IMR-90 (cell line): ENCODE measurements at regions not wholly inside any gene's neighbourhood (a gene's known extent, or its start where the extent isn't known, plus 50 kb on each side); places are given as distances from the start of the nearest gene placed in this dataset.

ENCODE experiments used
- CEBPB ChIP-seq: IDR thresholded peaks from 2 replicates; pipeline ENCODE4 v1.6.1; 2012; ENCODE audit warnings: low read depth, low read length, improper control_type of control experiment
- CHD1 ChIP-seq: IDR thresholded peaks from 2 replicates; pipeline ENCODE4 v1.6.1; 2012; ENCODE audit warnings: low read depth, low read length, improper control_type of control experiment
- FOS ChIP-seq: fragments of 150-350 bp; IDR thresholded peaks from 2 replicates; pipeline ENCODE4 v1.6.1; 2016; ENCODE audit warnings: low read depth, low read length
- MAFK ChIP-seq: IDR thresholded peaks from 2 replicates; pipeline ENCODE4 v1.6.1; 2012; ENCODE audit warnings: low read depth, low read length, improper control_type of control experiment
- MAZ ChIP-seq: IDR thresholded peaks from 2 replicates; pipeline ENCODE4 v1.6.1; 2012; ENCODE audit warnings: low read depth, mild to moderate bottlenecking, low read length, improper control_type of control experiment, moderate library complexity, borderline replicate concordance
- MXI1 ChIP-seq: IDR thresholded peaks from 2 replicates; pipeline ENCODE4 v1.6.1; 2012; ENCODE audit warnings: low read depth, mild to moderate bottlenecking, low read length, moderate library complexity, borderline replicate concordance
- POLR2A ChIP-seq: IDR thresholded peaks from 2 replicates; pipeline ENCODE4 v1.6.1; 2012; ENCODE audit warnings: mild to moderate bottlenecking, low read depth, low read length
- RAD21 ChIP-seq: IDR thresholded peaks from 2 replicates; pipeline ENCODE4 v1.6.1; 2012; ENCODE audit warnings: low read length, improper control_type of control experiment
- RCOR1 ChIP-seq: IDR thresholded peaks from 2 replicates; pipeline ENCODE4 v1.6.1; 2012; ENCODE audit warnings: mild to moderate bottlenecking, low read length, improper control_type of control experiment; ENCODE audit not compliant: insufficient replicate concordance
- RFX5 ChIP-seq: IDR thresholded peaks from 2 replicates; pipeline ENCODE4 v1.8.0; 2012; ENCODE audit warnings: low read depth, mild to moderate bottlenecking, low read length, moderate library complexity
- SMC3 ChIP-seq: fragments of 150-350 bp; IDR thresholded peaks from 2 replicates; pipeline ENCODE4 v1.6.1; 2016; ENCODE audit warnings: low read depth, mild to moderate bottlenecking, antibody characterized with exemption, low read length, moderate library complexity
- TF ChIP-seq, protein P1 (sequence below): conservative IDR thresholded peaks from 2 replicates; pipeline ENCODE4 v1.5.1; 2012; ENCODE audit warnings: mild to moderate bottlenecking, low read depth, low read length, improper control_type of control experiment
- TF ChIP-seq, protein P2 (sequence below): fragments of 150-350 bp; IDR thresholded peaks from 2 replicates; pipeline ENCODE4 v1.6.1; 2017; ENCODE audit warnings: mild to moderate bottlenecking, antibody characterized with exemption, low read length, low read depth
- TF ChIP-seq, protein P3 (sequence below): fragments of 150-350 bp; IDR thresholded peaks from 2 replicates; pipeline ENCODE4 v1.6.1; 2016; ENCODE audit warnings: low read depth, mild to moderate bottlenecking, low read length, moderate library complexity, borderline replicate concordance

DNA sequence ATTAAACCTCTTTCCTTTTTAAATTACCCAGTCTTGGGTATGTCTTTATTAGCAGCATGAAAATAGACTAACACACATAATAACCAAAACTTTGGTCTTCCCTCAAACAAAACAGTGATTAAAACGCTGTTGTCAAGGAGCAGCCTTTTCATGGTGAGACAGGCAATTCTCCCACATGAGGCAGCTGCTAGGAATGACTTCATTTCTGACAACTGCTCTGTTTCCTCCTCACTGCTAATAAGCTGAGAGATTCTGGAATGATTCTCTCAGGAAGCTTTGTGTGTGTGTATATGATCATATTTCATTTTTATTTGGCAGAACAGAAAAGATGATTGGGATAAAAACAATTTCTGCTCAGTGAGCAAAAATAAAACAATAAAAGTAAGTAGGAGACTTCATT, 580.6 kb upstream of the ADAMTS9 start:
- no peak for TF ChIP-seq RAD21
- TF ChIP-seq CEBPB: no peak
- TF ChIP-seq, protein P1, sequence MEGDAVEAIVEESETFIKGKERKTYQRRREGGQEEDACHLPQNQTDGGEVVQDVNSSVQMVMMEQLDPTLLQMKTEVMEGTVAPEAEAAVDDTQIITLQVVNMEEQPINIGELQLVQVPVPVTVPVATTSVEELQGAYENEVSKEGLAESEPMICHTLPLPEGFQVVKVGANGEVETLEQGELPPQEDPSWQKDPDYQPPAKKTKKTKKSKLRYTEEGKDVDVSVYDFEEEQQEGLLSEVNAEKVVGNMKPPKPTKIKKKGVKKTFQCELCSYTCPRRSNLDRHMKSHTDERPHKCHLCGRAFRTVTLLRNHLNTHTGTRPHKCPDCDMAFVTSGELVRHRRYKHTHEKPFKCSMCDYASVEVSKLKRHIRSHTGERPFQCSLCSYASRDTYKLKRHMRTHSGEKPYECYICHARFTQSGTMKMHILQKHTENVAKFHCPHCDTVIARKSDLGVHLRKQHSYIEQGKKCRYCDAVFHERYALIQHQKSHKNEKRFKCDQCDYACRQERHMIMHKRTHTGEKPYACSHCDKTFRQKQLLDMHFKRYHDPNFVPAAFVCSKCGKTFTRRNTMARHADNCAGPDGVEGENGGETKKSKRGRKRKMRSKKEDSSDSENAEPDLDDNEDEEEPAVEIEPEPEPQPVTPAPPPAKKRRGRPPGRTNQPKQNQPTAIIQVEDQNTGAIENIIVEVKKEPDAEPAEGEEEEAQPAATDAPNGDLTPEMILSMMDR: no peak
- no peak for TF ChIP-seq POLR2A
- no peak for TF ChIP-seq MXI1
- no peak for TF ChIP-seq FOS
- TF ChIP-seq, protein P2, sequence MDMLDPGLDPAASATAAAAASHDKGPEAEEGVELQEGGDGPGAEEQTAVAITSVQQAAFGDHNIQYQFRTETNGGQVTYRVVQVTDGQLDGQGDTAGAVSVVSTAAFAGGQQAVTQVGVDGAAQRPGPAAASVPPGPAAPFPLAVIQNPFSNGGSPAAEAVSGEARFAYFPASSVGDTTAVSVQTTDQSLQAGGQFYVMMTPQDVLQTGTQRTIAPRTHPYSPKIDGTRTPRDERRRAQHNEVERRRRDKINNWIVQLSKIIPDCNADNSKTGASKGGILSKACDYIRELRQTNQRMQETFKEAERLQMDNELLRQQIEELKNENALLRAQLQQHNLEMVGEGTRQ: no peak
- no peak for TF ChIP-seq SMC3
- TF ChIP-seq RCOR1: no peak
- TF ChIP-seq CHD1: no peak
- TF ChIP-seq MAFK: no peak
- no peak for TF ChIP-seq MAZ
- TF ChIP-seq, protein P3, sequence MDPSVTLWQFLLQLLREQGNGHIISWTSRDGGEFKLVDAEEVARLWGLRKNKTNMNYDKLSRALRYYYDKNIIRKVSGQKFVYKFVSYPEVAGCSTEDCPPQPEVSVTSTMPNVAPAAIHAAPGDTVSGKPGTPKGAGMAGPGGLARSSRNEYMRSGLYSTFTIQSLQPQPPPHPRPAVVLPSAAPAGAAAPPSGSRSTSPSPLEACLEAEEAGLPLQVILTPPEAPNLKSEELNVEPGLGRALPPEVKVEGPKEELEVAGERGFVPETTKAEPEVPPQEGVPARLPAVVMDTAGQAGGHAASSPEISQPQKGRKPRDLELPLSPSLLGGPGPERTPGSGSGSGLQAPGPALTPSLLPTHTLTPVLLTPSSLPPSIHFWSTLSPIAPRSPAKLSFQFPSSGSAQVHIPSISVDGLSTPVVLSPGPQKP: no peak
- no peak for TF ChIP-seq RFX5
